HG03460 (cell line): ENCODE measurements at regions not wholly inside any gene's neighbourhood (a gene's known extent, or its start where the extent isn't known, plus 50 kb on each side); places are given as distances from the start of the nearest gene placed in this dataset.
A peak's percentile ranks its signal among the peaks of the same experiment; 100 is the strongest.
"Not testable (repeated sequence)": the region's sequence is repeated elsewhere in the genome, so short reads cannot be mapped to it uniquely, and the experiment has no call there.

ENCODE experiments used
- ATAC-seq: cut with Tn5 transposase; IDR thresholded peaks from one replicate; pipeline ENCODE4 v1.9.1; 2021; ENCODE audit not compliant: unreplicated experiment

DNA sequence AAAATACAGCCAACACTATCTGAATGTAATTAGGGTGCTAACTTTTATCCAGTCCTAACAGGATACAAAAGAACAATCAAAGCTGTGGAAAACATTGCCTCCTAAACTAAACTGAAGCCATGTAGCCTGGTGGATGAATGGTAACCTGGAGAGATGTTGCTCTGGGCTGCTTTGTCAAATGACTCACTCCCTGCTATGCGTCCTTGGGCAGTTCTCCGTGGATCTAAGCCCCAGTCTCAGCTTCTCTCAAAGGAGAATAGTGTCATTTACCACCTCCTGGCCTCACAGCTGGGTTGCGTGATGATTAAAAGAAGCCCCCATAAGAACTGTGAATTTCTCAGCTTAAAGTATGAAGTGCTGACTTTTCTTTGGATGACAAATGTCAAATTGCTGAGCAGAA, 203.7 kb downstream of the ICOS start:
- ATAC-seq, result no peak

DNA sequence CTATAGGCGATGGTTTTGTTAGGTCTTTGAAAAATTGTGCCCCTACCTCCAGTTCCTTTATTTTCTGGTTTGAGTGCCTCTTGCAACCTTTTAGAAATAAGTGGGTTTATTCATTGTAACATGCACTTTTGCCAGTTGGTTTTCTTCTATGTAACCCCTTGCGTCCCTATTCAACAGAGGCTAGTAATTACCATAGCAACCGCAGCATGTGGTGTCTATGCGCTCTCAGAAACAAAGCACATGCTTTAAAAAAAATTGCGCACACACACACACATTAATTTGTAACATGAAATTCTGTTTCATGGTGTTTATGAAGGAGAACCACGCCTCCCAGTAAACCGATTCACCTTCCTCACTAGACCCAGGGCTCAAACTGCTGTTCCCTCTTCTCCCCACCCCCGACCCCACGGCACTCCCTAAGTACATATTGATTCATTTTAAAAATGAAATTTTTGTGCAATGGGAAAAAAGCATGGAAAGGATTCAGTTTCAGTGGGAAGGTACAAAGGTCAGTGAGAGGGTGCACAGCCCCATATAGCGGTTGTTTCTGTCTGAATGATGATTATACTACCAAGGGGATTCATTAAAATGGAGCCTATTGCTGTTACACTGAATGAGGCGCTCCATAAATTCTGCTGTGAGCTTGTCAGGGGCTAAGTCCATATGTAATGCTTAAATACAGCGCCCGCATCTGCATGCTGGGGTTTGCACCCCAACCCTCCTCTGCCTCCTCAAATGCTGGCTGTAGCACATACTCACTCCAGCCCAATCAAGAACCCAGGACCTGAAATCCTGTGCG, 206.9 kb downstream of the ICOS start:
- ATAC-seq, result no peak

GRCh38 chr2:204144492-204144891, 207.9 kb downstream of the ICOS start:
- ATAC-seq, result no peak

- ATAC-seq, result peak; percentile 97
Observed at GRCh38 chr2:204145263-204145751, 208.7 kb downstream of the ICOS start.

DNA sequence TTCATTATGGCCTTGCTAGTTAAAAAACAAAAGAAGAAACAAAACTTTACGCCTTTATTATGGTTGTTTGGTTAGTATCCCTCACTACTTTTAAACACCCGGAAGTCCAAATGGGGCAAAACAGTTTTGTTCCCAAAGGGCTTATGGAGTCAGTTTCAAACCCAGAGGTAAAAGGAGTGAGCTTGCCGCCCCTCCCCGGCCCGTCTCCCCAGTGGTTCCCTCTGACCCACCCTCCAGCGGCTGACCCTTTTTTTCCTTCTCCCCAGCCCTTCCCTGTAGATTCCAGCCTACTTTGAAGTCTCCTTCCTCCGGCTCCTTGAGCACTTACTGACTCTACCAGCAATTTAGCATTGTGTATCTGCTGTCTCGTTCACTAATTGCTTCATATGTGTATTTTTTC, 209.2 kb downstream of the ICOS start:
- ATAC-seq, result no peak

DNA sequence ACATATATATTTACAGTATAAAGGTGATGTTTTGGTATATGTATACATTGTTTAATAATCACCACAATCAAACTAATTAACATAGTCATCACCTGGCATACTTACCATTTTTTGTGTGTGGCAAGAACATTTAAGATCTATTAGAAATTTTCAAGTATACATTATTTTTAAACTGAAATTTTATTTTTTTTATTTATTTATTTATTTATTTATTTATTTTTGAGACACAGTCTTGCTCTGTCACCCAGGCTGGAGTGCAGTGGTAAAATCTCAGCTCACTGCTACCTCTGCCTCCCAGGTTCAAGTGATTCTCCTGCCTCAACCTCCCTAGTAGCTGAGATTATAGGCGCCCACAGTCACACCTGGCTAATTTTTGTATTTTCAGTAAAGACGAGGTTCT, 210.5 kb downstream of the ICOS start:
- ATAC-seq, result not testable (repeated sequence)

DNA sequence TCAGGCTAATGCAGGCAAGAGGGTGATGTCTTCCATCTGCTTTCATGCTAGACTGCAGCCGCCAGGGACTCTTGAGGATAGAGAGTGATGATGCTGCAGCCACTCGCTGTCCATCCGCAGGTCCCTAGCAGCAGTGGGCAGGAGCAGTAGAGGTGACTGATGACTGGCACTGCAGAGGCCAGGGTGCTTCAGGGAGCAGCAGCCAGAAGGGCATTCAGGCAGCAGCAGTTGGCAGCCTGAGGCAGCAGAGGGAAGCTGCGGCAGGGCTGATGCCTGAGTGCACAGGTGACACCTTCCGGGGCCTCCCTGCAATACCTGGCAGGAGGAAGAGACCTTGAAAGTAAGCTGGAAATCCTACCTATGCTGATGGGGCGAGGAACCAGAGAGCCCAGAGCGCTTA, 214.2 kb downstream of the ICOS start:
- ATAC-seq, result no peak

DNA sequence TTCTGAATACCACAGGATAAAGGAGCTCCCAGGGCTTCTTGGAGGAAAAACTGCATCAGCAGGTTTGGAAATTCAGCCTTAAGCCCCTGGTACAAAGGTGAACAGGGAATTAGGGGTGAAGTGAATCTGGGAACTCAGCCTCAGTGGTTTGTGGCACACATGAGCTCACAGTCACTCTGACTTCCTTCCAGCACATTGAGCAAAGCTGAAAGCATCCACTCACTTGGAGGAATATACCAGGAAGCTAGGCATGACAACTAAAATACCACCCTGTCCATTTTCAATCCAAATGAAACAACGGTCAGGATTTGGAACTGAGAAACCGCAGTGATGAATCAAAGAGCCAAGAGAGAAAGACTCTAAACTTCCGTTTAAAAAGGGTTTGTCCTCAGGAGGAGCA, 216.1 kb downstream of the ICOS start:
- ATAC-seq, result no peak

DNA sequence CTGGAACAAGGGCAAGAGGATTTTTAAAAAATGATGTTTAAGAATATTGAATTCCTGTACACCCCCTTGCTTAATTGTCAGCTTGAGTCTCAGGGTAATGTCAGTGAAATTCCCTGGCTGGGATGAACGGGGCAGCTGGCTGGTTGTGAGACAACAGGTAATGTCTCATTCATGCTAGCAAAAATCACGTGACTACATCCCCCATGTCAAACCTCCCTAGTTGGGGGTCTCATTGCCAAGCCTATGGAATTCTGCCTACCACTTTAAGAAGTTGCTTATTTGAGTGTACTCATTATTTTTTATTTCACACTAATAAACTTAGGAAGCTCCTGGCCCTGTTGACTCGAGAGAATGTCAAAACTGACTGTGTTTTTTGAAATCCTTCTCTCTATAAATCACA, 218.3 kb downstream of the ICOS start:
- no peak for ATAC-seq

GRCh38 chr2:204156456-204156855, 219.9 kb downstream of the ICOS start:
- no peak for ATAC-seq

DNA sequence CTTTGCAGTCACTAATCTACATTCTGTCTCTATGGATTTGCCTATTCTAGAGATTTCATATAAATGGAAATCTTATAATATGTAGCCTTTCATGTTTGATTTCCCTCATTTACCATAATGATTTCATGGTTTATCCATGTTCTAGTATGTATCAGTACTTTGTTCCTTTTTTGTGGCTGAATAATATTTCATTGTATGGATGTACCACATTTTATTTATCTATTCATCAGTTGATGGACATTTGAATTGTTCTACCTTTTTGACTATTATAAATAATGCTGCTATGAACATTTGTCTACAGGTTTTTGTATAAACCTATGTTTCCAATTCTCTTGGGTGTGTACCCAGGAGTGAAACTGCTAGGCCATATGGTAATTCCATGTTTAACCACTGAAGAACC, 221.1 kb downstream of the ICOS start:
- no peak for ATAC-seq

GRCh38 chr2:204159526-204159925, 223.0 kb downstream of the ICOS start:
- ATAC-seq, result no peak

- no peak for ATAC-seq
Observed at GRCh38 chr2:204160989-204161388, 224.4 kb downstream of the ICOS start.

- ATAC-seq, result no peak
Observed at GRCh38 chr2:204161886-204162285, 225.3 kb downstream of the ICOS start.

DNA sequence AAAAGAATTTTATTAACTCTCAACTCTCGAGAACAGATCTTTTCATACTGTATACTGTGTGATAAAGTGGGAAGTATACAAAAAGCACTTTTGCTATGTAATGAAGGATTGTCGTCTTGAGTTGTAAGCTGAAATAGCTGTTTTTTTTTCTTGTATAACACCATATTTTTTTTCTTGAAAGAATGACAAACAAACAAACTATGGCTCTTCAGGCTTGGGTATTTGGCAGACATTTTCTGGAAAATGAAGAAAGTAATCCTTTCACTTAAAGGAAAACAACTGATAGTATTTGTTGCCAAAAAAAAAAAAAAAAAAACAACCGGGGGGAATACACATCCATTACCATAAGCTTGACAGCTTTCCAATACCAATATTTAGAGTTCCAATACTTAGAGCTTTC, 230.4 kb downstream of the ICOS start:
- ATAC-seq, result no peak

DNA sequence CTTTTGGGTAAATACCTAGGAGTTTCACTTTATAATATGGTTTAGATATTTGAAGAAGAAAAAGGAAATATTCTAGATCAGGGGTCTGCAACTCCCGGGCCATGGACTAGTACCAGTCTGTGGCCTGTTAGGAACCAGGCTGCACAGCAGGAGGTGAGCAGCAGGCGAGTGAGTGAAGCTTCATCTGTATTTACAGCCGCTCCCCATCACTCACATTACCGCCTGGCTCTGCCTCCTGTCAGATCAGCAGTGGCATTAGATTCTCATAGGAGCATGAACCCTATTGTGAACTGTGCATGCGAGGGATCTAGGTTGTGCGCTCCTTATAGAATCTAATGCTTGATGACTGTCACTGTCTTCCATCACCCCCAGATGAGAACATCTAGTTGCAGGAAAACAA, 231.1 kb downstream of the ICOS start:
- ATAC-seq, result not testable (repeated sequence)

- ATAC-seq, result no peak
Observed at GRCh38 chr2:204170411-204170810, 233.8 kb downstream of the ICOS start.

GRCh38 chr2:204171432-204172144, 235.0 kb downstream of the ICOS start:
- no peak for ATAC-seq

- no peak for ATAC-seq
Observed at GRCh38 chr2:204172145-204172600, 235.6 kb downstream of the ICOS start.

DNA sequence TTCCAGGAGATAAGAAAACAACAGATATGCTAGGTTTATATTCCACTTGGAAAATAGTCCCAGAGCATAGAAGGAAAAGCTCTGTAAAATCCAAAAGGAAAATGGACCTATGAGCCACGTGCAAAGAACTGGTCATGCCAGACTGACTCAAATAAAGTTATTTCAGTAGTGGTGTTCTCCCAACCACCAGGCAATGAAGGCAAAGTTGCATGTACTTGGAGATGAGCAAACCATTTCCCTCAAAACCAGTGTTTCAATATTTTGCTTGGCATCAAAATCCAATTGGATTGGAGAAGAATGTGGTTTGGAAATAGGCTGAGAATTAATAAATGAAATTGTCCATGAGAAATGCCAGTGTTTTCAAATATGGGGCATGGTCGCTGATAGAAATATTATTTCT, 237.5 kb downstream of the ICOS start:
- no peak for ATAC-seq

DNA sequence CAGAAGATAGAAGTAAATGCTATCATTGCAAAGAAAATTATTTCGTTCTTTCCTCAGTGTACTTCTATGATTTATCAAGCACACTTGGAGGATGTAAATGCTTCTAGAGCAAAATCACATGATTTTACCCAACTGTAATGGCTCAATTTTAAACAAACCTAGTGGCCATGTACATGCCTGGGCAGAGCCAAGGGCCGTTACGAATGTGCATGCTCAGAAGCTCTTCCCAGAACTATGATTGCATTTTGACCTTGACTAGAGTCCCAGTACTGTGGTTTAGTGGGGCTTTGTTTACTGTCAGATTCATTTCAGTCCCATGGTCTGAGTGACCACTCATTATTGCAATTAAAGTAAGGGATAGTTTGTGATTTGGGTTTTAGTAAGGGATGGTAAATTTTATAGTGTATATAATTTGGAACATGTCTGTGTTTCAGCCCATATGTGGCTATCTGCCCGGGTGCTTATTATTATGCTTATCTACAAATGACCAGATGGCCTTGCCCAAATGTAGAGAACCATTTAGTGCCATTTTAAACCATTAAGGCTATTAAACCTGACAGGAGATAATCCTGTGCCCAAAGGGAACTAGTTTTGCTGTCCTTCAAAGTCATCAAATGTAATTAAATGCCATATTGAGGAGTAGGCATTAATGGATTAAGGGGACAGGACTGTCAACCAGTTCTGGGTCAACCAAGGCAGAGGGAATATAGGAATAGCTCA, 239.1 kb downstream of the ICOS start:
- ATAC-seq, result no peak

DNA sequence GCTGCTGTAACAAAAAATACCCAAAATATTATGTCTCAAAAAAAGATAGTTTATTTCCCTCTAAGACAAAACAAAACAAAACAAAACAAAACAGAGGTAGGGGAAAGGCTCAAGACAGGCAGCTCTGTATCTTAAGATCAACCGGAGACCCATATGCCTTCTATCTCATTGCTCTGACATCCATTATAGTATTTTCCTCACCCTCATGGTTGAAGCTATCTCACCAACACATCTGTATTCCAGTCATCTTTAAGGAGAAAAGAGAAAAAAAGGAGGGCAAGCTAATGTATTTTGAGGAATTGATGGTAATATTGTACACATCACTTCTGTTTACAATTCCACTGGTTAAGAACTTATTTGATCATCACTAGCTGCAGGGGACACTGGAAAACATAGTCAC, 239.7 kb downstream of the ICOS start:
- no peak for ATAC-seq
